GM19351 (cell line): ENCODE measurements at regions not wholly inside any gene's neighbourhood (a gene's known extent, or its start where the extent isn't known, plus 50 kb on each side); places are given as distances from the start of the nearest gene placed in this dataset.
"Not testable (repeated sequence)": the region's sequence is repeated elsewhere in the genome, so short reads cannot be mapped to it uniquely, and the experiment has no call there.

Source experiments
- ATAC-seq: cut with Tn5 transposase; IDR thresholded peaks from one replicate; pipeline ENCODE4 v1.9.1; 2021; ENCODE audit warnings: mild to moderate bottlenecking, moderate library complexity; ENCODE audit not compliant: unreplicated experiment

- no peak for ATAC-seq
These were observed 316.8 kb upstream of the CNTN5 start for GRCh38 chr11:98703779-98704556.

GRCh38 chr11:98710026-98710425 lies 310.7 kb upstream of the CNTN5 start:
- ATAC-seq: no peak

GRCh38 chr11:98710986-98711385 lies 309.8 kb upstream of the CNTN5 start:
- ATAC-seq: no peak

GRCh38 chr11:98720951-98721350 lies 299.8 kb upstream of the CNTN5 start:
- ATAC-seq: no peak

GRCh38 chr11:98725471-98725870 lies 295.3 kb upstream of the CNTN5 start:
- no peak for ATAC-seq

GRCh38 chr11:98728421-98728820 lies 292.3 kb upstream of the CNTN5 start:
- ATAC-seq: no peak

- ATAC-seq: no peak
These were observed 291.6 kb upstream of the CNTN5 start for GRCh38 chr11:98729118-98729517.

GRCh38 chr11:98732947-98733346 lies 287.8 kb upstream of the CNTN5 start:
- ATAC-seq: no peak

GRCh38 chr11:98733378-98733777 lies 287.4 kb upstream of the CNTN5 start:
- not testable (repeated sequence) for ATAC-seq

GRCh38 chr11:98734686-98735085 lies 286.1 kb upstream of the CNTN5 start:
- no peak for ATAC-seq

- ATAC-seq: no peak
These were observed 283.9 kb upstream of the CNTN5 start for GRCh38 chr11:98736833-98737232.

GRCh38 chr11:98740321-98740720 lies 280.4 kb upstream of the CNTN5 start:
- ATAC-seq: no peak

- ATAC-seq: not testable (repeated sequence)
These were observed 257.3 kb upstream of the CNTN5 start for GRCh38 chr11:98763446-98763845.

GRCh38 chr11:98766903-98767302 lies 253.8 kb upstream of the CNTN5 start:
- ATAC-seq: no peak

- not testable (repeated sequence) for ATAC-seq
These were observed 250.7 kb upstream of the CNTN5 start for GRCh38 chr11:98770046-98770445.

- ATAC-seq: no peak
These were observed 249.0 kb upstream of the CNTN5 start for GRCh38 chr11:98771791-98772190.

GRCh38 chr11:98772893-98773292 lies 247.9 kb upstream of the CNTN5 start:
- ATAC-seq: no peak

- ATAC-seq: no peak
These were observed 227.5 kb upstream of the CNTN5 start for GRCh38 chr11:98793276-98793675.

- no peak for ATAC-seq
These were observed 222.4 kb upstream of the CNTN5 start for GRCh38 chr11:98798333-98798732.

- no peak for ATAC-seq
These were observed 220.1 kb upstream of the CNTN5 start for GRCh38 chr11:98800696-98801095.

- ATAC-seq: no peak
These were observed 191.6 kb upstream of the CNTN5 start for GRCh38 chr11:98828986-98829708.

GRCh38 chr11:98829971-98830370 lies 190.8 kb upstream of the CNTN5 start:
- ATAC-seq: no peak
